GM19395 (cell line): ENCODE measurements at regions not wholly inside any gene's neighbourhood (a gene's known extent, or its start where the extent isn't known, plus 50 kb on each side); places are given as distances from the start of the nearest gene placed in this dataset.

Source experiments
- ATAC-seq: cut with Tn5 transposase; IDR thresholded peaks from one replicate; pipeline ENCODE4 v1.9.1; 2021; ENCODE audit warnings: mild to moderate bottlenecking, moderate library complexity; ENCODE audit not compliant: unreplicated experiment

GRCh38 chr13:44117816-44118215 is 238.1 kb downstream of the LACC1 start:
- no peak for ATAC-seq

- ATAC-seq, result no peak
These were observed 239.2 kb downstream of the LACC1 start for GRCh38 chr13:44118881-44119280.

- no peak for ATAC-seq
These were observed 240.3 kb downstream of the LACC1 start for GRCh38 chr13:44120043-44120442.

GRCh38 chr13:44120849-44121755 is 241.4 kb downstream of the LACC1 start:
- no peak for ATAC-seq

- no peak for ATAC-seq
These were observed 244.6 kb downstream of the LACC1 start for GRCh38 chr13:44124352-44124751.

- no peak for ATAC-seq
These were observed 246.3 kb downstream of the LACC1 start for GRCh38 chr13:44125943-44126469.

- ATAC-seq, result no peak
These were observed 245.0 kb upstream of the SERP2 start for GRCh38 chr13:44128552-44129001.

GRCh38 chr13:44129418-44129817 is 244.2 kb upstream of the SERP2 start:
- ATAC-seq, result no peak

GRCh38 chr13:44131069-44131614 is 242.5 kb upstream of the SERP2 start:
- no peak for ATAC-seq

GRCh38 chr13:44132710-44133109 is 240.9 kb upstream of the SERP2 start:
- ATAC-seq, result no peak

- ATAC-seq, result no peak
These were observed 240.0 kb upstream of the SERP2 start for GRCh38 chr13:44133626-44134025.

GRCh38 chr13:44135566-44135965 is 238.1 kb upstream of the SERP2 start:
- no peak for ATAC-seq

GRCh38 chr13:44136696-44137268 is 236.8 kb upstream of the SERP2 start:
- ATAC-seq, result no peak

GRCh38 chr13:44137466-44137865 is 236.2 kb upstream of the SERP2 start:
- no peak for ATAC-seq

- no peak for ATAC-seq
These were observed 233.5 kb upstream of the SERP2 start for GRCh38 chr13:44140146-44140545.

- no peak for ATAC-seq
These were observed 232.5 kb upstream of the SERP2 start for GRCh38 chr13:44140888-44141724.

- ATAC-seq, result peak; percentile 99
These were observed 231.7 kb upstream of the SERP2 start for GRCh38 chr13:44141725-44142539.

GRCh38 chr13:44142540-44142867 is 231.1 kb upstream of the SERP2 start:
- no peak for ATAC-seq

GRCh38 chr13:44142941-44143665 is 230.5 kb upstream of the SERP2 start:
- ATAC-seq, result no peak

- no peak for ATAC-seq
These were observed 227.5 kb upstream of the SERP2 start for GRCh38 chr13:44146138-44146537.
